ENCODE measurements at regions not wholly inside any gene's neighbourhood (a gene's known extent, or its start where the extent isn't known, plus 50 kb on each side); places are given as distances from the start of the nearest gene placed in this dataset.

DNA sequence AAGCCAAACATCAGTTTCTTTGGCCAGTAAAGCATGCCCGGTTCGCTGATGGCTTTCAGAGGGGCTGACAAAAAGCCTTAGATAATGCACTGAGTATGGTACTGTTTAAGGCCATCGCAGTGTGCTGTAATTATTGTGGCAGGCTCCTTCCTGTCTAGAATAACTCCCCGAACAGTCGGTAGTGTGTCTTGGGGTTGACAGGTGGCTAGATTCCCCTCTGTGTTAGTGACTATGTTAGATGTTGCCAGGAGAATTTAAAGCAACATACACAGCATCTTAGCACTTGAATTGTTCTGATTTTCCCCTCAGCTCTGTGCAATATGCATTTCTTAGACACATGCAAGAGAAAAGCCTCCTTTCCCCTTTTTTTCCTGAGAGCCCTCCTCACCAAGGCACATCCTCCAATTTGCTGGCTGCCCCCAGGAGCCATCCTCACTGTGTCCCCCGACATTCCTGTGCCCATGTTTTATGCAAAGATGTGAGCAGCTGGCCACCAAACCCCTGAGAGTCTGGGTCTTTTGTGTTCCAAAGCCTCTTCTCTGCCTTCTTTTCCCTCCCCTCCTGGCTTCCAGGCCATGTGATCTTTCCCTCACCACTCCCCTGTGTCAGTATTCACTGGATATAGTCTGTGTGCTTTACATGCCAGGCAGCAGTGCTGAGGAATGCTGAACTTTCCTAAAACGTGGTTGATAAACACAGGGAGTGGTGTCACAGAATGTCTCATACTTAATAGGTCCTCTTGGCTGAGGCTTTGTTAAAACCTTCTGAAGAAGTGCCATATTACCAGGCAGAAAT, 331.5 kb downstream of the HRH4 start:
- no peak overlapping the region for H3K4me3 ChIP-seq (ENCODE audit: control insufficient read depth, low read depth, low read length)
- TF ChIP-seq CTCF (conservative IDR thresholded peaks at IDR 0.05; ENCODE audit: control insufficient read depth, insufficient read depth, low read depth, low read length) = no peak
- DNase-seq (ENCODE audit: low read depth) = no peak

GRCh38 chr18:24793742-24794141, 333.3 kb downstream of the HRH4 start:
- H3K4me3 ChIP-seq (ENCODE audit: control insufficient read depth, low read depth, low read length) = no peak overlapping the region
- DNase-seq (ENCODE audit: low read depth) = no peak
- no peak for TF ChIP-seq CTCF (conservative IDR thresholded peaks at IDR 0.05; ENCODE audit: control insufficient read depth, insufficient read depth, low read depth, low read length)

DNA sequence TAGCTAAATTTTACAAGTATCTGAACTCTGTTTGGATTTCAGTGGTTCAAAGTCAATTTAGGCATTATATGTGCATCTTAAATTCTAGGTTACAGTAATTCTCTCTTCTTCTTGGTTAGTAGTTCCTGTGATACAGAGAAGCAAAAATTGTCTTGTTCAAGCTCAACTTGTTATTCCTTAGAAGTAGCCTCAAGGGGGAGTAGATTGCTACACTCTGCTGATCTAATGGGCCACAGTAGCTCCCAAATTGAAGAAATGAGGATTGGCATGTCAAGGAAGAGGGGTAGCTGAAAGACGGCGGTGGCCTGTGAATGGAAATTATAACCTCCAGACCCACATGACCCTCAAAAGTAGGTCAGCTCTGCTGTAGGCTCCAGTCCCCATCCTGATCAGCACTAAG, 334.7 kb downstream of the HRH4 start:
- DNase-seq (ENCODE audit: low read depth) = no peak
- no peak overlapping the region for H3K4me3 ChIP-seq (ENCODE audit: control insufficient read depth, low read depth, low read length)
- TF ChIP-seq CTCF (conservative IDR thresholded peaks at IDR 0.05; ENCODE audit: control insufficient read depth, insufficient read depth, low read depth, low read length) = peak; percentile 6

DNA sequence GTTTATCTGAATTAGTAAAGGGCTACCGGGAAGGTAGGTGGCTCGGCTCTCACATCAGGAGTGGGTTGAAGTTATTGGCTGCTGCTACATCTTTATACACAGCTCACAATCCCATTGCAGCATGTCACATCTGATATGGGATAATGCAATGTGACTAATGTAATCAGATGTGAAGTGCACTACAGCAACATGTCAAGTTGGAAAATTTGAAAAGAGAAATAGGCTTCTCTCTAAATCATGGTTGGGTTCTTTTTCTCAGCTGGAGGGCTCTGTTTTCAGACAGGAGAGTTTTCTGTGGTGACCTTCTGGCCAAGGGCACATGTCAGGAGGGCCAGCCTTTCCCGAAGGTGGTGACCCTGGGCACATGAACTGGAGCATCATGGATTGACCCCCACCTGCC, 337.5 kb downstream of the HRH4 start:
- TF ChIP-seq CTCF (conservative IDR thresholded peaks at IDR 0.05; ENCODE audit: control insufficient read depth, insufficient read depth, low read depth, low read length) = no peak
- DNase-seq (ENCODE audit: low read depth) = no peak
- H3K4me3 ChIP-seq (ENCODE audit: control insufficient read depth, low read depth, low read length) = no peak overlapping the region

DNA sequence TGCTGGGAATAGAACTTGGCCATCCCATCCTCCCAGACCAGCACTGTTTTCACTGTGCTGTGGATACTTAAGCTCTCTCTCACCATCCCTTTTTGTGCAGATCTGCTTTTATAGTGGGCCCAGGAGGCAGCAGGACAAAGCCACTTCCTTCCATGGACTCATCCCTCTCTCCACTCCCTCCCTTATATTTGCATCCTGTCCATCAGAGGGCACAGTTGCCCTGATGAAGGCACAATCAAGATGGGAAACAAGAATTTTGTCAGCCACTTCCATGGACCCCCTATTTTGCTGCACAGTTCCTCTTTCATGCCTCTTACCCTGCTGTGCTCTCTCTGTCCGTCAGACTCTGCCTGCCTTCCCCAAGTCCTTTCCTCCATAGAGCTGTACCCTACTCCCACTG, 338.7 kb downstream of the HRH4 start:
- TF ChIP-seq CTCF (conservative IDR thresholded peaks at IDR 0.05; ENCODE audit: control insufficient read depth, insufficient read depth, low read depth, low read length) = no peak
- DNase-seq (ENCODE audit: low read depth) = no peak
- H3K4me3 ChIP-seq (ENCODE audit: control insufficient read depth, low read depth, low read length) = no peak overlapping the region

DNA sequence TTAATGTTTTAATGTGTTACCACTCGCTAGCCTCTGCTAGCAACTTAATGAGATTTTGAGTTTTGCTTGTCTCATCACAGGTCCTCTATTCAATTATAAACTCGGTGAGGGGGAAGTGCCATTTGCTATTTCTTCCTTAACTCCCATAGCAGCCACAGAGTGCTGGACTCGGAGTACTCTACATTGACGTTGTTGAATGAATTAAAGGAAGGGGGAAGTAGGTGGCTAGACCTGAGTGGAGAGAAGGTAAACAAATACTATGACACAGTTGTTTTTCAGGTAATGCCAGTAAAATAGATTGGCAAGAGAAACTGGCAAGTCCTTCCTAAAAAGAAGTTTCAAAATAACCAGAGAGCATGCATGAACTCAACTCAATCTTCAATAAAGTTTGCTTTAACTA, 339.3 kb downstream of the HRH4 start:
- DNase-seq (ENCODE audit: low read depth) = no peak
- no peak overlapping the region for H3K4me3 ChIP-seq (ENCODE audit: control insufficient read depth, low read depth, low read length)
- no peak for TF ChIP-seq CTCF (conservative IDR thresholded peaks at IDR 0.05; ENCODE audit: control insufficient read depth, insufficient read depth, low read depth, low read length)

Measured in fibroblast of mammary gland (primary cell).